Neural progenitor cell (in vitro differentiated cells): ENCODE measurements at regions not wholly inside any gene's neighbourhood (a gene's known extent, or its start where the extent isn't known, plus 50 kb on each side); places are given as distances from the start of the nearest gene placed in this dataset.

Source experiments
- CTCF ChIP-seq: fragments of 200-600 bp; sonication (generic); IDR thresholded peaks from 2 replicates; pipeline ENCODE4 v1.5.1; 2017; ENCODE audit warnings: antibody characterized with exemption, mild to moderate bottlenecking
- EZH2 ChIP-seq: fragments of 200-600 bp; sonication (generic); IDR thresholded peaks from 2 replicates; pipeline ENCODE4 v1.6.1; 2017; ENCODE audit warnings: antibody characterized with exemption, mild to moderate bottlenecking, moderate library complexity
- EZH2phosphoT487 ChIP-seq: fragments of 200-600 bp; sonication (generic); IDR thresholded peaks from 2 replicates; pipeline ENCODE4 v1.6.1; 2017; ENCODE audit warnings: antibody characterized with exemption

- no peak for TF ChIP-seq CTCF
- TF ChIP-seq EZH2phosphoT487: no peak
- no peak for TF ChIP-seq EZH2
These were observed 124.6 kb upstream of the IQSEC1 start for GRCh38 chr3:13197795-13198194.
